GM19463 (cell line): ENCODE measurements at regions not wholly inside any gene's neighbourhood (a gene's known extent, or its start where the extent isn't known, plus 50 kb on each side); places are given as distances from the start of the nearest gene placed in this dataset.
"Not testable (repeated sequence)": the region's sequence is repeated elsewhere in the genome, so short reads cannot be mapped to it uniquely, and the experiment has no call there.

Experiments
- ATAC-seq: cut with Tn5 transposase; IDR thresholded peaks from one replicate; pipeline ENCODE4 v1.9.1; 2021; ENCODE audit warnings: mild to moderate bottlenecking, moderate library complexity; ENCODE audit not compliant: unreplicated experiment

DNA sequence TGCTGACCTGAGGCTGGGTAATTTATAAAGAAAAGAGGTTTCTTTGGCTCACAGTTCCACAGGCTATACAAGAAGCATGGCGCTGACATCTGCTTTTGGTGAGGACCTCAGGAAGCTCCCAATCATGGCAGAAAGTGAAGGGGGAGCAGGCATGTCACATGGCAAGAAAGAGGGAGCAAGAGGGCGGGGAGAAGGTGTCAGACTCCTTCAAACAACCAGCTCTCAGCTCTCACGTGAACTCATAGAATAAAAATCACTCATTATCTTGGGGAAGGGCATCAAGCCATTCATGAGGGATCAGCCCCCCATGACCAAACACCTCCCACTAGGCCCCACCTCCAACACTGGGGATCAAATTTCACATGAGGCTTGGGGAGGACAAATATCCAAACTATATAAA lies 266.8 kb downstream of the RHOU start:
- no peak for ATAC-seq

DNA sequence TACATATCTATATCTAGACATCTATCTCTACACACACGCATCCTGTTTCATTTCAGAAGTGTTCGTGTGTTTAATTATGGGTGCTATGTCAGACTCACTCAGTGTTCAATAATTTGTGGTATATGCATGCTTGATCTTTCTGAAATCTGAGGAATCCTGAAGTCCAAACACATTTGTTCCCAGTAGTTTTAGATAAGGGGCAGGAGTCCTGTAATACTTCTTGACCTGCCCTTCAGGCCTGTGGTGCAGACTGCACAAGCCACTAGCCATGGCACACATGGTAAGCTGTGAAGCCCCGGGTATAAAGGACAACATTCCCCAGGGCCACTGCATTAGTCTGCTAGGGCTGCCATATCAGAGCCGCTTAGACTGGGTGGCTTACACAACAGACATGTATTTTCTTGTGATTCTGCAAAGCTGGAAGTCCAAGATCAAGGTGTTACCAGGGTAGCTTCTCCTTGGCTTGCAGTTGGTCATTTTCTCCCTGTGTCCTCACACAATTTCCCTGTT lies 267.2 kb downstream of the RHOU start:
- ATAC-seq = no peak

GRCh38 chr1:229003233-229004031 lies 267.5 kb upstream of the RAB4A start:
- no peak for ATAC-seq

DNA sequence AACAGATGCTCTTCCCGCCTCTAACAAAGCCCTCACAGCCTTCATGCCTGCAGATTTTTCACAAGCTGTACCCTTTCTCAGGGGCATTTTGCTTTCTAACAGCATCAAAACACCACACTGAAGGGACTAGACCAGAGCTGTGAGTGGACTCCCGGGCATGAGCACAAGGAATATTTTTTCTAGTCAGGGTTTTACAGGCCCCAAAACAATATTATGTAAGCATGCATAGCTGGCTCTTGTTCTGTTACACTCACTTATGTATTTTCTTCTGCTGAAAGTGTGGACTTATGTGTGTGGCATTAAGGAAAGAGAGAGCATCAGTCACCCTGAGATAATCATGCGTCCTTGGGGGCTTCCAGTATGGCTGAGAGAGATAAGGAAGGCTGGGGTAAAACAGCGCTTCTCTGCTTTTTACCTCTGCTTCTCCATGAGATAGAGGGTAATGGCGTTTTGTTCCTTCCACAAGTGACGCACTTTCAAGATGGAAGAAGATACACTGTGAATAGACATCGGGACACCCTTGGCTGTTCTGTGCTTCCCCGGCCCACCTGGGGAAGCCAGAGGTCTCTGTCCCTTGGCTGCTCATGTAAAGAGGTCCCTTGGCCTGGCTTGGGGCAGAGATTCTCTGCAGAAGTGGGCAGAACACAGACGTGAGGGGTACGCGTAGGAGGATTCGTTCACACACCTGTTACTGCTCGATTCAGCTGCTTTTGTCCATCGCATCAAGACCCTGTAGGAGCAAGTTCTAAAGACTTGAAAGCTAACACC lies 266.7 kb upstream of the RAB4A start:
- no peak for ATAC-seq

DNA sequence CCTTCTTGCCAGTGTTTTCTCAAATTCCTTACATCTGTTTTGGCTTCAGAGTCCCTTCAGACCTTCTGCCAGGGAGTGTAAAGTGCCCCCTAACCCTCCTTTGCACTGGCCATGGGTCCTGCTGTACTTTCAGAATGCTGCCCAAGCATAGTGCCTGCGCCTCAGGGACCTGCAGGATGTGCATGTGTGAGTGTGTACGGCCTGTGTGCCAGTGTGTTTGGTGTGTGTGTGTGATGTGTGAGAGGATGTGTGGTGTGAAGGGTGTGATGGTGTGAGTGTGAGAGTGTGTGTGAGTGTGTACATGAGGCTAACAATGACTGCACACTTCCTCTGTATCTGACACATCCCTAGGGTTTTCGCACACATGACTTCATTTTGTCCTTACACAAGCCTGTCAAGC lies 265.8 kb upstream of the RAB4A start:
- no peak for ATAC-seq

GRCh38 chr1:229005556-229005955 lies 265.4 kb upstream of the RAB4A start:
- ATAC-seq = no peak

- no peak for ATAC-seq
These were observed 264.6 kb upstream of the RAB4A start for GRCh38 chr1:229006121-229006870.

- ATAC-seq = no peak
These were observed 263.7 kb upstream of the RAB4A start for GRCh38 chr1:229007167-229007566.

DNA sequence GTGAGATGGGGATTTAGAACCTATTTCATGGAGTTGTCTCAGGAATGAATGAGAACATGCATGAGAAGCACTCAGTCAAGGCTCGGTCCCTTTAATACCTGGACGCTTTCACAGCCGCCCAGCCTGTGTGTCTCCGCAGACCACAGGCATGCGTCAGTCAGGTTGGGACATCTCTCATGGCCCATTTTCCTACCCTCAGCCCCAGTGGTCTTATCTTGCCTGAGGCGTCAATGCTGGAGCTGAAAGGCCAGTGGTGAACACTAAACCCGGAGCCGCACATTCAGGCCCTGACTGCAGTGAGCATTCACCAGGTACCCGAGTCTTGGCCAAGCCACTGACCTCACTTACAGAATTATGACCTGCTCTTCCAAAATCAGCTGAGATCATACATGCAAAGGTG lies 263.2 kb upstream of the RAB4A start:
- ATAC-seq = no peak

DNA sequence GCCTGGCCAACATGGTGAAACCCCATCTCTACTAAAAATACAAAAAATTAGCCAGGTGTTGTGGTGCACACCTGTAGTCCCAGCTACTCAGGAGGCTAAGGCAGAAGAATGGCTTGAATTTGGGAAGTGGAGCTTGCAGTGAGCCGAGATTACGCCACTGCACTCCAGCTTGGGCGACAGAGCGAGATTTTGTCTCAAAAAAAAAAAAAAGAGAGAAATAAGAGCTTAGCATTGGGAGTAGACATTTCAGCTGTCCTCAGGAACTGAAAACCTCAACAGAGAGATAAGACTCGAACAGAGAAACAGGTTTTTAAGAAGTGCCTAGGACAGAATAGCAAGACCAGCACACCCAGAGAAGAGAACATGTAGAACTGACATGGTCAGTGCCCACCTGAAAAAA lies 262.6 kb upstream of the RAB4A start:
- not testable (repeated sequence) for ATAC-seq

DNA sequence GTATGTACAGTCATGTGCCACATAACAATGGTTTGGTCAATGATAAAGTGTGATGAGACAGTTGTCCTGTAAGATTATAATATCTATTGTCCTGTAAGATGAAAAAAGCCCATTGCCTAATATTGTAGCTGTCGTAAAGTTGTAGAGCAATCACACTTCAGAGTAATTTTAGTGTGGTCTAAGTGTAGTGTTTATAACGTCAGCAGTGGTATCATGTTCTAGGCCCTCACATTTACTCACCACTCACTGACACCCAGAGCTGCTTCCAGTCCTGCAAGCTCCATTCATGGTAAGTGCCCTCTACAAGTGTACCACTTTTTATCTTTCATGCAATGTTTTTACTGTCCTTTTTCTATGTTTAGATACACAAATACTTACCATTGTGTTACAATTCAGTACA lies 259.9 kb upstream of the RAB4A start:
- ATAC-seq = no peak

DNA sequence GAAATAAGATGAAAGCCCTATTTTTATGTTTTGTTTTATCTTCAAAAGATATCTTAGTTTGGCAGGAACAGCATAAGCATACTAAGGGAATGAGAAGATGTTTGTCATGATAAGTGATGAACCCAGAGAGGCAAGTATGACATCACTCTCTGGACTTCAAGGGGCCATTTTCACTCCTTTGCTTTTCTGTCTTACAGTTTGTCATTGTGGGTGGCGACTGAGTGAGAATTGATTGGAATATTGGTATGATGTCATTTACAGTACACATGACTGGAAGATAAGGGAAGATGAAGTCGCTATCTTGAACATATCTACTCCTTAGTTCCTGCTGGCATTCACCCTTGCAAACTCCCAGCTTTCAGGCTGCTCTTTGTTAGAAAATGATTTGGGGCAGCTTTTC lies 258.1 kb upstream of the RAB4A start:
- no peak for ATAC-seq

DNA sequence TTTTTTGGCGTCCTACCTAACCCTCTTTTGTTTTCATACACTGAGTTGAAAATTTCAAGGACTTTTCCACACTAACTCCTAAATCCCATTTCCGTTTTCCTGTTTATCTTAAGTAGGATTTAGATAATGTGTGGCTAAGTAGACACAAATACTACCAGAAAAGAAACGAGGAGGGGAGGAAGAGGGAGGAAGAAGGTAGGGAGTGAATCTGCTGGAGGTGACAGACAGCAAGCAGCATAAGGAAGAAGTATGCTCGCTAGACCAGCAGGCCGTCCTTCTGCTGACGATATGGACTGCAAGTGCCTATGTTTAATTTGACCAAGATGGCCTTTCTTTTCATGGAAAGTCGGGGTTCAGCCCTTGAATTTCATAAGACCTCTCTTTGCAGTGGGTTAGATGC lies 256.9 kb upstream of the RAB4A start:
- no peak for ATAC-seq

- ATAC-seq = no peak
These were observed 255.1 kb upstream of the RAB4A start for GRCh38 chr1:229015806-229016205.

- no peak for ATAC-seq
These were observed 253.8 kb upstream of the RAB4A start for GRCh38 chr1:229017091-229017490.

DNA sequence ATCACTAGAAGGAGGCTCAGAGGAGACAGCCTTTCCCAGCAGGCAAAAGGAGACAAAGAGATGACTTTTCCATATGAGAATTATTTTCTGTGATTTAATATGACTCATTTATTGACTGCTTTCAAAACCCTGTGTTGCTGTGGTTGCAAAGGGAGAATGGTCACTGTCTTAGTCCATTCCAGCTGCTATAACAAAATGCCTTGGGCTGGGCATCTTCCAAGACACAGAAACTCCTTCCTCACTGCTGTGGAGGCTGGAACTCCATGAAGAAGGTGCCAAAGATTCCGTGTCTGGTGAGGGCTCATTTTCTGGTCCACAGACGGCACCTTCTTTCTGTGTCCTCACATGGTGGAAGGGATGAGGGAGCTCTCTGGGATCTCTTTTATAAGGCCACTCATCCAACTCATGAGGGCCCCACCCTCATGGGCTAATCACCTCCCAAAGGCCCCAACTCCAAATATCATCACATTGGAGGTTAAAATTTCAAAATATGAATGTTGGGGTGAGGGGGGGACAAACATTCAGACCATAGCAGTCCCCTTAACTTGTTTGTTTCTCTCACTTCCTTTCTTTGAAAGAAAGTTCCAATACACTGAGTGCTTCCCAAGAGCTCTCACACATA lies 252.1 kb upstream of the RAB4A start:
- no peak for ATAC-seq

GRCh38 chr1:229019663-229020271 lies 251.1 kb upstream of the RAB4A start:
- ATAC-seq = no peak

- not testable (repeated sequence) for ATAC-seq
These were observed 249.9 kb upstream of the RAB4A start for GRCh38 chr1:229021034-229021433.

GRCh38 chr1:229022595-229023333 lies 248.1 kb upstream of the RAB4A start:
- ATAC-seq = no peak
